Neural progenitor cell (in vitro differentiated cells): ENCODE measurements at regions not wholly inside any gene's neighbourhood (a gene's known extent, or its start where the extent isn't known, plus 50 kb on each side); places are given as distances from the start of the nearest gene placed in this dataset.
A peak's percentile ranks its signal among the peaks of the same experiment; 100 is the strongest.

ENCODE experiments used
- DNase-seq: peaks from one replicate; pipeline ENCODE4 v3.0.0-alpha.2; 2016; ENCODE audit warnings: low spot score
- H2AFZ ChIP-seq: fragments of 200-600 bp; sonication (generic); replicated peaks from 2 replicates; pipeline ENCODE4 v1.6.1; 2016; ENCODE audit warnings: antibody characterized with exemption
- H3F3A ChIP-seq: fragments of 200-600 bp; sonication (generic); 2 replicates; pipeline ENCODE4 v1.6.1; 2016; ENCODE audit warnings: antibody characterized with exemption, low read depth
- H3K27ac ChIP-seq: fragments of 200-600 bp; sonication (generic); 2 replicates; pipeline ENCODE4 v1.5.1; 2016; ENCODE audit warnings: mild to moderate bottlenecking
- H3K27me3 ChIP-seq: fragments of 200-600 bp; sonication (generic); 2 replicates; pipeline ENCODE4 v1.6.1; 2016; ENCODE audit warnings: mild to moderate bottlenecking, moderate library complexity
- H3K36me3 ChIP-seq: fragments of 200-600 bp; sonication (generic); 2 replicates; pipeline ENCODE4 v1.5.1; 2016
- H3K4me1 ChIP-seq: fragments of 200-600 bp; sonication (generic); 2 replicates; pipeline ENCODE4 v1.6.1; 2016; ENCODE audit warnings: mixed run types
- H3K4me2 ChIP-seq: fragments of 200-600 bp; sonication (generic); 2 replicates; pipeline ENCODE4 v1.6.1; 2016
- H3K4me3 ChIP-seq: fragments of 200-600 bp; sonication (generic); 2 replicates; pipeline ENCODE4 v1.5.1; 2016
- H3K79me2 ChIP-seq: fragments of 200-600 bp; sonication (generic); 2 replicates; pipeline ENCODE4 v1.6.1; 2016; ENCODE audit warnings: low read depth
- H3K9ac ChIP-seq: fragments of 200-600 bp; sonication (generic); 2 replicates; pipeline ENCODE4 v1.6.1; 2016
- H3K9me3 ChIP-seq: fragments of 200-600 bp; sonication (generic); 2 replicates; pipeline ENCODE4 v1.5.1; 2016; ENCODE audit warnings: low read depth
- H4K20me1 ChIP-seq: fragments of 200-600 bp; sonication (generic); 2 replicates; pipeline ENCODE4 v1.6.1; 2016; ENCODE audit warnings: low read depth
- H3K27ac Mint-ChIP-seq: 3 replicates; pipeline ENCODE4 v1.8.0; 2021; ENCODE audit warnings: mixed read lengths
- H3K27me3 Mint-ChIP-seq: 2 replicates; pipeline ENCODE4 v1.8.0; 2022; ENCODE audit warnings: low read depth, mild to moderate bottlenecking, inconsistent platforms, moderate library complexity, mixed read lengths; ENCODE audit not compliant: insufficient read depth
- H3K36me3 Mint-ChIP-seq: 3 replicates; pipeline ENCODE4 v1.8.0; 2021; ENCODE audit warnings: mixed read lengths
- H3K4me1 Mint-ChIP-seq: 3 replicates; pipeline ENCODE4 v1.8.0; 2021; ENCODE audit warnings: mixed read lengths
- H3K4me3 Mint-ChIP-seq: 3 replicates; pipeline ENCODE4 v1.8.0; 2021; ENCODE audit warnings: mild to moderate bottlenecking, moderate library complexity, mixed read lengths
- H3K9me3 Mint-ChIP-seq: 3 replicates; pipeline ENCODE4 v1.8.0; 2020; ENCODE audit warnings: mixed read lengths
- EZH2 ChIP-seq: fragments of 200-600 bp; sonication (generic); IDR thresholded peaks from 2 replicates; pipeline ENCODE4 v1.6.1; 2017; ENCODE audit warnings: antibody characterized with exemption, mild to moderate bottlenecking, moderate library complexity
- EZH2phosphoT487 ChIP-seq: fragments of 200-600 bp; sonication (generic); IDR thresholded peaks from 2 replicates; pipeline ENCODE4 v1.6.1; 2017; ENCODE audit warnings: antibody characterized with exemption
- TF ChIP-seq, protein P1 (sequence below): fragments of 200-600 bp; sonication (generic); IDR thresholded peaks from 2 replicates; pipeline ENCODE4 v1.5.1; 2017; ENCODE audit warnings: antibody characterized with exemption, mild to moderate bottlenecking

- H3K27ac Mint-ChIP-seq, result peak overlapping the region; percentile 2
- H3K4me2 ChIP-seq, result no peak overlapping the region
- no peak for DNase-seq
- H3K27me3 ChIP-seq, result no peaks in the 10 kb centered on the region
- TF ChIP-seq EZH2phosphoT487 (no peak), EZH2 (no peak)
- TF ChIP-seq, protein P1, sequence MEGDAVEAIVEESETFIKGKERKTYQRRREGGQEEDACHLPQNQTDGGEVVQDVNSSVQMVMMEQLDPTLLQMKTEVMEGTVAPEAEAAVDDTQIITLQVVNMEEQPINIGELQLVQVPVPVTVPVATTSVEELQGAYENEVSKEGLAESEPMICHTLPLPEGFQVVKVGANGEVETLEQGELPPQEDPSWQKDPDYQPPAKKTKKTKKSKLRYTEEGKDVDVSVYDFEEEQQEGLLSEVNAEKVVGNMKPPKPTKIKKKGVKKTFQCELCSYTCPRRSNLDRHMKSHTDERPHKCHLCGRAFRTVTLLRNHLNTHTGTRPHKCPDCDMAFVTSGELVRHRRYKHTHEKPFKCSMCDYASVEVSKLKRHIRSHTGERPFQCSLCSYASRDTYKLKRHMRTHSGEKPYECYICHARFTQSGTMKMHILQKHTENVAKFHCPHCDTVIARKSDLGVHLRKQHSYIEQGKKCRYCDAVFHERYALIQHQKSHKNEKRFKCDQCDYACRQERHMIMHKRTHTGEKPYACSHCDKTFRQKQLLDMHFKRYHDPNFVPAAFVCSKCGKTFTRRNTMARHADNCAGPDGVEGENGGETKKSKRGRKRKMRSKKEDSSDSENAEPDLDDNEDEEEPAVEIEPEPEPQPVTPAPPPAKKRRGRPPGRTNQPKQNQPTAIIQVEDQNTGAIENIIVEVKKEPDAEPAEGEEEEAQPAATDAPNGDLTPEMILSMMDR, result no peak
- H3K36me3 Mint-ChIP-seq, result peaks cover 4% of the 10 kb centered on the region
- H3K79me2 ChIP-seq, result no peaks in the 10 kb centered on the region
- H2AFZ ChIP-seq, result peak overlapping the region; percentile 88
- no peaks in the 10 kb centered on the region for H3K36me3 ChIP-seq
- H3F3A ChIP-seq, result peaks cover 16% of the 10 kb centered on the region
- no peaks in the 10 kb centered on the region for H3K9me3 ChIP-seq
- H3K4me1 ChIP-seq, result peaks cover 20% of the 10 kb centered on the region
- no peak overlapping the region for H3K4me3 ChIP-seq
- H3K4me3 Mint-ChIP-seq, result no peak overlapping the region
- H3K9me3 Mint-ChIP-seq, result peaks cover 7% of the 10 kb centered on the region
- peaks cover 41% of the 10 kb centered on the region for H3K4me1 Mint-ChIP-seq
- H4K20me1 ChIP-seq, result no peaks in the 10 kb centered on the region
- no peak overlapping the region for H3K27ac ChIP-seq
- H3K9ac ChIP-seq, result no peak overlapping the region
- peaks cover 5% of the 10 kb centered on the region for H3K27me3 Mint-ChIP-seq
Observed at GRCh38 chr14:26265170-26265685, 332.6 kb downstream of the NOVA1 start.

GRCh38 chr14:26261368-26262122, 336.3 kb downstream of the NOVA1 start:
- DNase-seq, result peak; percentile 73
- H3F3A ChIP-seq, result peaks cover 16% of the 10 kb centered on the region
- peaks cover 14% of the 10 kb centered on the region for H3K9me3 Mint-ChIP-seq
- no peaks in the 10 kb centered on the region for H3K9me3 ChIP-seq
- H3K4me3 ChIP-seq, result peak overlapping the region; percentile 8
- H3K36me3 Mint-ChIP-seq, result peaks cover 4% of the 10 kb centered on the region
- no peaks in the 10 kb centered on the region for H3K27me3 ChIP-seq
- TF ChIP-seq EZH2phosphoT487 (no peak), EZH2 (no peak)
- TF ChIP-seq, protein P1, result no peak
- peaks cover 41% of the 10 kb centered on the region for H3K4me1 Mint-ChIP-seq
- peaks cover 20% of the 10 kb centered on the region for H3K4me1 ChIP-seq
- H3K36me3 ChIP-seq, result no peaks in the 10 kb centered on the region
- peaks cover 2% of the 10 kb centered on the region for H3K27me3 Mint-ChIP-seq
- no peaks in the 10 kb centered on the region for H4K20me1 ChIP-seq
- peak overlapping the region; percentile 76 for H3K27ac ChIP-seq
- peak overlapping the region; percentile 30 for H3K27ac Mint-ChIP-seq
- H3K79me2 ChIP-seq, result no peaks in the 10 kb centered on the region
- no peak overlapping the region for H2AFZ ChIP-seq
- no peak overlapping the region for H3K9ac ChIP-seq
- no peak overlapping the region for H3K4me3 Mint-ChIP-seq
- H3K4me2 ChIP-seq, result peak overlapping the region; percentile 57

DNA sequence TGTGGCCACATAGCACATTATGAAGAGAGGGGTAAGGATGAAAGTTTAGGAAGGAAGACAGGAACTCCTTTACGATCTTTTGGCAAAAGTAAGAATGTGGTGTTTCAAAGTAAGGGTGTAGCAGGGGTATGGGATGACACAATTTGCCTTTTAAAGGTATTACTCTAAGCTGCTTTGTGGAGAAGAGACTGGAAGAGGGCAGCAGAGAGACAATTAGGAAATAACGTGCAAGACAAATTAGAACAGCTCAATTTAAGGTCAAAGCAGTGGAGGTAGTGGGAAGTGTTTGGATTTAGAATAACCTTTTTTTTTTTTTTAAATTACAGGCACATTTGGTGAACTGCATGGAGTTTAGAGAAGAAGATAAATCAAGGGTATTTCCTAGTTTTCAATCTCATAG, 342.6 kb downstream of the NOVA1 start:
- peaks cover 7% of the 10 kb centered on the region for H3K9me3 Mint-ChIP-seq
- H3K27me3 Mint-ChIP-seq, result peaks cover 2% of the 10 kb centered on the region
- no peaks in the 10 kb centered on the region for H3K4me1 Mint-ChIP-seq
- Histone ChIP-seq H3K36me3 (no peaks in the 10 kb centered on the region), H3K27me3 (no peaks in the 10 kb centered on the region), H4K20me1 (no peaks in the 10 kb centered on the region), H3F3A (no peaks in the 10 kb centered on the region), H2AFZ (no peak overlapping the region), H3K27ac (no peak overlapping the region), H3K9ac (no peak overlapping the region), H3K9me3 (no peaks in the 10 kb centered on the region), H3K79me2 (no peaks in the 10 kb centered on the region), H3K4me2 (no peak overlapping the region), H3K4me1 (no peaks in the 10 kb centered on the region), H3K4me3 (no peak overlapping the region)
- DNase-seq, result peak; percentile 14
- no peak overlapping the region for H3K4me3 Mint-ChIP-seq
- no peak overlapping the region for H3K27ac Mint-ChIP-seq
- no peaks in the 10 kb centered on the region for H3K36me3 Mint-ChIP-seq
- no peak for TF ChIP-seq EZH2phosphoT487
- TF ChIP-seq, protein P1, result peak; percentile 46
- TF ChIP-seq EZH2, result no peak
